ENCODE measurements at regions not wholly inside any gene's neighbourhood (a gene's known extent, or its start where the extent isn't known, plus 50 kb on each side); places are given as distances from the start of the nearest gene placed in this dataset.
A peak's percentile ranks its signal among the peaks of the same experiment; 100 is the strongest.

- no peak overlapping the region for H3K4me3 ChIP-seq
- BruUV-seq (replicated peaks), result no TSS peak
- POLR2A ChIA-PET, result no interaction called here
- ATAC-seq (peak; percentile 31; the same call in 1 of the 3 replicates), DNase-seq (ENCODE audit: extremely low read depth in 1 of 4, low spot score in 3 of 4) (peak in 2 of 4 experiments; percentile 37 to 70), FAIRE-seq (no peak)
- CTCF ChIA-PET (ENCODE audit: low intra/inter-chr PET ratio), result no interaction called here
- peaks cover 4% of the 10 kb centered on the region for H3K9me1 ChIP-seq (ENCODE audit: control insufficient read depth, insufficient read depth, low read length)
- no peaks in the 10 kb centered on the region for H3K79me2 ChIP-seq (ENCODE audit: control insufficient read depth, insufficient read depth, low read length)
- no peaks in the 10 kb centered on the region for H4K20me1 ChIP-seq (replicated peaks; ENCODE audit: control insufficient read depth, insufficient read depth, low read length)
- no peaks in the 10 kb centered on the region for H3K9me3 ChIP-seq (replicated peaks; ENCODE audit: control insufficient read depth, insufficient read depth, low read depth, low read length)
- in situ Hi-C loops (cut with MboI) (no loop called here), intact Hi-C loops (cut with micrococcal nuclease) (no loop called here)
- H3K27me3 ChIP-seq (ENCODE audit: control insufficient read depth in 2 of 2, insufficient read depth in 2 of 2, low read length in 2 of 2), result no peaks in the 10 kb centered on the region; a peak in 1 of 5 replicates
- peaks cover 2 to 59% of the 10 kb centered on the region in 2 experiments for H3K4me1 ChIP-seq (replicated peaks in 1 of 2; ENCODE audit: control insufficient read depth in 2 of 2, insufficient read depth in 2 of 2, low read length in 2 of 2)
- H2AFZ ChIP-seq (ENCODE audit: low read depth, low read length), result peak overlapping the region; percentile 69
- no peak overlapping the region; the same call in 1 of the 2 replicates for H3K4me2 ChIP-seq (ENCODE audit: insufficient read depth, low read length)
- H3K36me3 ChIP-seq (ENCODE audit: control insufficient read depth, insufficient read depth, low read length), result no peaks in the 10 kb centered on the region
- H3K27ac ChIP-seq (ENCODE audit: extremely low read depth, low read depth, low read length), result peak overlapping the region; percentile 94; the same call in 2 of the 3 replicates
- 74% methylated on average over 2 of the region's 2 CpGs for WGBS (ENCODE audit: insufficient coverage, low coverage, missing lambda C conversion rate)
- H3K9ac ChIP-seq (ENCODE audit: insufficient read depth in 1 of 2, low read depth in 2 of 2, low read length in 2 of 2), result peak overlapping the region in 1 of 2 experiments; percentile 54; a peak in 1 of 4 replicates
- TF ChIP-seq JUND (IDR thresholded peaks at IDR 0.05; ENCODE audit: borderline replicate concordance, low read depth, low read length), result peak; percentile 64; the same call in 1 of the 2 replicates
- TF ChIP-seq JUND (tag; IDR thresholded peaks at IDR 0.05; ENCODE audit: borderline replicate concordance, low read depth, low read length), result no peak; the same call in 2 of the 3 replicates
- TF ChIP-seq CREB5 (CRISPR knock-in tag; IDR thresholded peaks at IDR 0.05), result no peak
- no peak for TF ChIP-seq ZNF146 (CRISPR knock-in tag; IDR thresholded peaks at IDR 0.05; ENCODE audit: unreplicated experiment)
- TF ChIP-seq SUPT5H (IDR thresholded peaks at IDR 0.05), result no peak
- TF ChIP-seq ZNF518B (CRISPR knock-in tag; IDR thresholded peaks at IDR 0.05), result no peak
- TF ChIP-seq ZNF23 (CRISPR knock-in tag; IDR thresholded peaks at IDR 0.05), result no peak
- no peak for TF ChIP-seq SNIP1 (IDR thresholded peaks at IDR 0.05; ENCODE audit: low read depth)
- no peak for TF ChIP-seq SIN3A (IDR thresholded peaks at IDR 0.05; ENCODE audit: borderline replicate concordance in 2 of 2, control insufficient read depth in 1 of 2, low read depth in 2 of 2, low read length in 2 of 2)
- TF ChIP-seq ILF3 (IDR thresholded peaks at IDR 0.05; ENCODE audit: borderline replicate concordance), result no peak
- no peak for TF ChIP-seq TSC22D4 (tag; IDR thresholded peaks at IDR 0.05)
- no peak for TF ChIP-seq MAFF (IDR thresholded peaks at IDR 0.05; ENCODE audit: low read length)
- no peak for TF ChIP-seq ZNF589 (CRISPR knock-in tag; IDR thresholded peaks at IDR 0.05; ENCODE audit: low read depth)
- no peak for TF ChIP-seq KAT7 (CRISPR knock-in tag; IDR thresholded peaks at IDR 0.05; ENCODE audit: borderline replicate concordance)
- TF ChIP-seq ZNF699 (CRISPR knock-in tag; IDR thresholded peaks at IDR 0.05; ENCODE audit: insufficient replicate concordance), result no peak
- TF ChIP-seq HBP1 (CRISPR knock-in tag; IDR thresholded peaks at IDR 0.05), result no peak
- no peak for TF ChIP-seq BRD9 (IDR thresholded peaks at IDR 0.05; ENCODE audit: low read depth, partially characterized antibody)
- TF ChIP-seq ZFX (CRISPR knock-in tag; IDR thresholded peaks at IDR 0.05), result no peak
Measured at GRCh38 chr6:106890447-106890846, 84.1 kb downstream of the CD24 start.

Data from K562 (cell line).